Sciatic nerve (tissue), 2 donors: ENCODE measurements at regions not wholly inside any gene's neighbourhood (a gene's known extent, or its start where the extent isn't known, plus 50 kb on each side); places are given as distances from the start of the nearest gene placed in this dataset.
A peak's percentile ranks its signal among the peaks of the same experiment; 100 is the strongest.

Experiments used
- ATAC-seq: fragments of 200-7000 bp; cut with Tn5 transposase; one replicate; pipeline ENCODE4 v1.9.1; 2020; ENCODE audit warnings: mild to moderate bottlenecking, moderate library complexity
- DNase-seq: peaks from one replicate; pipeline ENCODE4 v3.0.0-alpha.2; 2020; ENCODE audit warnings: low spot score
- intact Hi-C: fragments of 100-400 bp; cut with DNase I; formaldehyde crosslinking; loops from one replicate; pipeline ENCODE4 v1.14.2; 2022
- donor health status: DM: no; HTN: no; CAD: no.
- donor health status: DM: no; HTN: no; CAD: no.

- DNase-seq (no peak), ATAC-seq (no peak)
- intact Hi-C loops = no loop called here
These were observed 353.8 kb downstream of the PREX1 start for GRCh38 chr20:48474022-48474421.

GRCh38 chr20:48471759-48472408, 355.9 kb downstream of the PREX1 start:
- ATAC-seq = no peak
- DNase-seq = no peak
- intact Hi-C loops = no loop called here

GRCh38 chr20:48471176-48471575, 356.6 kb downstream of the PREX1 start:
- no peak for DNase-seq
- intact Hi-C loops = no loop called here
- ATAC-seq = no peak

- DNase-seq (no peak), ATAC-seq (no peak)
- intact Hi-C loops = no loop called here
These were observed 357.7 kb downstream of the PREX1 start for GRCh38 chr20:48470141-48470540.

GRCh38 chr20:48469026-48469425, 358.8 kb downstream of the PREX1 start:
- no peak for DNase-seq
- no peak for ATAC-seq
- intact Hi-C loops = no loop called here

- no peak for ATAC-seq
- intact Hi-C loops = no loop called here
- no peak for DNase-seq
These were observed 359.2 kb downstream of the PREX1 start for GRCh38 chr20:48468571-48468970.

- intact Hi-C loops = no loop called here
- DNase-seq (no peak), ATAC-seq (peak; percentile 42)
These were observed 360.2 kb downstream of the PREX1 start for GRCh38 chr20:48467622-48468021.

GRCh38 chr20:48465271-48465670, 362.5 kb downstream of the PREX1 start:
- DNase-seq (no peak), ATAC-seq (no peak)
- intact Hi-C loops = no loop called here

GRCh38 chr20:48463916-48464315, 363.9 kb downstream of the PREX1 start:
- peak; percentile 67 for ATAC-seq
- intact Hi-C loops = no loop called here
- DNase-seq = no peak

GRCh38 chr20:48463096-48463720, 364.6 kb downstream of the PREX1 start:
- DNase-seq = no peak
- ATAC-seq = no peak
- intact Hi-C loops = no loop called here

- intact Hi-C loops = no loop called here
- ATAC-seq (no peak), DNase-seq (no peak)
These were observed 366.1 kb downstream of the PREX1 start for GRCh38 chr20:48461735-48462119.

GRCh38 chr20:48461091-48461734, 366.6 kb downstream of the PREX1 start:
- DNase-seq (no peak), ATAC-seq (no peak)
- intact Hi-C loops = no loop called here

- intact Hi-C loops = no loop called here
- ATAC-seq = no peak
- no peak for DNase-seq
These were observed 367.1 kb downstream of the PREX1 start for GRCh38 chr20:48460681-48461080.

- DNase-seq (no peak), ATAC-seq (no peak)
- intact Hi-C loops = no loop called here
These were observed 367.9 kb downstream of the PREX1 start for GRCh38 chr20:48459722-48460395.

- no peak for DNase-seq
- intact Hi-C loops = no loop called here
- ATAC-seq = no peak
These were observed 369.0 kb downstream of the PREX1 start for GRCh38 chr20:48458601-48459385.

- intact Hi-C loops = no loop called here
- DNase-seq (no peak), ATAC-seq (no peak)
These were observed 369.8 kb downstream of the PREX1 start for GRCh38 chr20:48458003-48458377.

- DNase-seq = no peak
- no peak for ATAC-seq
- intact Hi-C loops = no loop called here
These were observed 370.4 kb downstream of the PREX1 start for GRCh38 chr20:48457193-48458002.

- intact Hi-C loops = no loop called here
- DNase-seq = no peak
These were observed 371.2 kb downstream of the PREX1 start for GRCh38 chr20:48456366-48457192.

More at GRCh38 chr20:48456366-48457192, 371.2 kb downstream of the PREX1 start:
- no peak for ATAC-seq
